G401.6 (cell line): ENCODE measurements at regions not wholly inside any gene's neighbourhood (a gene's known extent, or its start where the extent isn't known, plus 50 kb on each side); places are given as distances from the start of the nearest gene placed in this dataset.
"Not testable (repeated sequence)": the region's sequence is repeated elsewhere in the genome, so short reads cannot be mapped to it uniquely, and the experiment has no call there.

Source experiments
- FAIRE-seq: peaks from 2 replicates; lab custom pipeline; 2012; peaks lifted over from hg19 to GRCh38; lab: Jason Lieb, UNC

DNA sequence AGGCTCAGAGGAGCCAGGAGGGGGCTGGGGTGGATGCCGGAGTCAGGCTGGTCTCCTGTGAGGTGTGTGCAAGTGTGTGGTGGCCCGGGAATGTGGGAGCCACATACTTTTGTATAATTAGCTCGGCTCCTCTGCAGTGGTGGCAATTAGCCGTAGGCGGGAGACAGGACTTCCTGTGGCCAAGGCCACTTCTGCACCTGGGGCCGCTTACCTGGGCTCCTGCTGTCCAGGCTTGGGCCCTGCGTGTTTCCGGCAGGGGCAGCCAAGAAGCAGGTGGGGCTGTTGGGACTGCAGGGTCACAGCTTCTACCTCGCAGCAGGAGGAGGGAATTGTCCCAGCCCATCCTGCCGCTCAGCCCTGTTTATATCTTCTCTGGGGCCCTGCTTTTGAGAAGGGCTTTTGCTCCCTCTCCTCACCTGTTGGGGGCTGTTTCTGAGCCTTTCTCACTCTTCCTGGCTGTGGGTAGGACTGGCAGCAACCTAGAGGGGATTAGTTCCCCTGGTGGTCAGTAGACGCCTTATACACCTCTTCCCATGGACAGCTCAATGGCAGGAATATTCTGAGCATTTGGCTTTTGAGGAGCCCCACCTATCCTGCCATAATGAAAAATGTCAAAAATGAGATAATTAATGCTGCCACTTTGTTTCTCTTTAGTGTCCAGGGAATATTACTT is 145.4 kb upstream of the PITX1 start:
- FAIRE-seq: no peak

DNA sequence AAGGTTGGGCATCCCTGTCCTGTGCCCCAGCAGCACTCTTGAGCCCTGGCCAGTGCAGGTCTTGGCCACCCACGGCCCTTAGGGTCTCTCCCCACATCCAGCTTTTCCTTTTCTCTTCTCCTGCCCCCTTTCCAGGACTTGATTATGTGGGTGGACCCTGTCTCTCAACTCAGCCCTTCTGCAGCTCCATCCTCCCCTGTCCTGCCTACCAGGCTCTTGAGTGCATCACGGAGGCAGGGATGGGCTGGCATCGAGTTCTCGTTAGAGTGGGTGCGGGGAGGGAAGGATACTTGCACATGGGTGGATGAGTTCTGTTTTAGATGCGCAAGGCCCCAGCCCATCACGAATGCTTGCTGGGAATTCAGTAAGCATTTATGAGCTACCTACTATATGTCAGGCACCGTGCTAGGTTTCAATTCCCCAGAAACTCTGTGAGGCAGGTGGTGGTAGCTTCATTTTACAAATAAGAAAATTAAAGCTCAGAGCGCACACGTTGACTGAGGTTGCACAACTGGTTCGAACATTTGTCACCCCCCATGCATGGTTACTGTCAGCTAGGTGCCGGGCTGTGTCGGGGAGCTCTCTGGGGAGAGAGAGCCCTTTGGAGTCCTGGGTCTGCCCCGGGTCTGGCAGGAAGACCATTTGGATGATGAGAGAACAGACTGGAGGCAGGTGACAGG is 144.6 kb upstream of the PITX1 start:
- no peak for FAIRE-seq

DNA sequence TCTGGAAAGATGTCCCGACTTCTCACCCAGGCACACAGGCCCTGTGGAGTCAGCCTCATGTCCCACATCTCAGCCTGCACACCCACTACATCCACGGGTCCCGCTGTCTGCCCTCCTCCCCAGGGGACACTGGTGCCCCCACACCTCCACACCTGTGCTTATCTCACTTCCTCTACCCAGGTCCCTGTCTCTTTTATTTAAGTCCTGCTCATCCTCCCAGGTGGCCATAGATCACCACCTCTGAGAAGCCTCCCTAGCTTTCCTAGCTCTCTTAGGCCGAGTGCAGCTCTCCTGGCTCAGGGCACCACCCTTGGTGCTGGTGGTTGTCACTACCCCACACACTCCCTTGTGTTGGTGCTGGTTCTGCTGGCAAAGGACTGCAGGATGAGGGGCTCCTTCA is 143.6 kb upstream of the PITX1 start:
- FAIRE-seq: no peak

DNA sequence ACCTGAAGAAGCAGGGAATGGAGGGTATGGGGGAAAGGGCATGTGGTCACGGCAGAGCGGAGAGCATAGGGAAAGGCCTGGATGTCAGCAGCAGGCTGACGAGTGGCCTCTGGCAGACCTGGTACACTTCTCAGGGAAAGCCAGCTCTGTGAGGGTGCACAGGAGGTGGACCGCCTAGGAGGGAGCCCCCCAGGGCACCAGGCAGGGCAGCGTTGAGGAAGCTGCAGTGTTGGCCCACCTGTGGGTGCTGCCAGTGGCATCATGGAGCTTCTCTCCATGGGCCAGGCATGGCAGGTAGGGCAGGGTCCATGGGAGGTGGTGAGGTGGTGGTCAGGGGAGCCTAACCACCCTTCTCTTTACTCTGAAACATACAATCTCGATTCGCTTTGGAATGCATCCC is 143.0 kb upstream of the PITX1 start:
- no peak for FAIRE-seq

DNA sequence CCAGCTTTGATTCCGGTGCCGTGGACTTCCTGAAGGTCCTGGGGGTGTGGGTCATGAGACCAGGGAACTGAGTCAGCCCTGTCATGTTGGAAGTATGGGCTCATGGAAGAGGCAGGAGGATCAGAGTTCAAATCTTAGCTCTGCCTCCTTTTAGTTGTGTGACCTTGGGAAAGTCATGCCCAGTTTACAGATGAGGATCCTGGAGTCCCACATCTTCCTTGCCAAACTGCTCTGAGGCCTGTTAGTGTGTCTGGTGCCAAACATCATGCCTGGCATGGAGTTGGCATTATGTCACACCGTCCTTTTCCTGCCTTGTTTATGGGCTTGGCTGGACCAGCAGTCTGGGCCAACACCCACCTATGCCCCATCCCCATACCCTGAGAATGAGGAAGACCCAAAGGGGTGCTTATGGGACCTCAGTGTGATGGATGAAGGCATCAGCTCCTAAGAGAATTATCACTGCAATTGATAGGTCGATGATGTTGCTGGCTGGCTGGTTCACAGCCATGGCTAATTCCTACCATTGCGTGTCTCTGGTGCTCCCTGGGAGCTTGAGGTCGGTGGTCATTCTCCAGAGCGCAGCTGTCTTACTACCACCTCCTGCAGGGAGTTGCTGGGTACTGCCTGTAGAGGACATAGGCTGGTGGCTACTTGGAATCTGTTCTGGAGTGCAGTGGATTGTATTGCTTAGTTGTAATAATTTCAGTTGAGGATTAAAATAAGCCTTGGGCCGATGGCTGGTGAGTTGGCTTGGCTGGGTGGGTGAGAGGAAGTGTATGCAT is 140.5 kb upstream of the PITX1 start:
- no peak for FAIRE-seq

DNA sequence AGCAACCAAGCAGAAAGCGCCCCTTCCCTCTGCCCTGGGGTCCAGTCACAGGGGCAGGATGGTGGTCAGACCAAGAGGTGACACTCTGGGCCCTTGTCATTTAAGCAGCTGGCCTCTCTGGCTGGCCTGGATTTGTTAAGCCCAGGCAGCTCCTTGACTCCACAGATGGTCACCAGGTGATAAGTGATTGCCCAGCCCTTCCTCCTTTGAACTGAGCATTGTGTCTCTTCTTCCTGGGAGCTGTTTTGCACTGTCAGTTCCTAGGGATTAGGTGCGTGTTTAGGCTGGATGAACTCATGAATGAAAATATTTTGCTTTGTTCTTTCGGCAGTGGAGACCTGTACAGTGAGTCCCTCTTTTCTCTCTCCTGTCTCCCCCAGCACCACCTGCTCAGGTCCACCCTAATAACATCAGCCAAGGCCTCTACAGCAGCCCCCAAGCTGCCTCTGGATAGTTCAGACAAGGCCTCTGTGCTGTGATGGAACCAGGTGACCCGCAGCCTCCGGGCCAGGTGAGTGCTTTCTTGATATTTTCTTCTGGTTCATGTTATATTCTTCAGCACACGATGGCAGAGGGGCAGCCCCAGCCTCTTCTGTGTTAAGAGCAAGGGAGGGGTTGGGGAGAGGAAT is 139.7 kb upstream of the PITX1 start:
- FAIRE-seq: no peak

DNA sequence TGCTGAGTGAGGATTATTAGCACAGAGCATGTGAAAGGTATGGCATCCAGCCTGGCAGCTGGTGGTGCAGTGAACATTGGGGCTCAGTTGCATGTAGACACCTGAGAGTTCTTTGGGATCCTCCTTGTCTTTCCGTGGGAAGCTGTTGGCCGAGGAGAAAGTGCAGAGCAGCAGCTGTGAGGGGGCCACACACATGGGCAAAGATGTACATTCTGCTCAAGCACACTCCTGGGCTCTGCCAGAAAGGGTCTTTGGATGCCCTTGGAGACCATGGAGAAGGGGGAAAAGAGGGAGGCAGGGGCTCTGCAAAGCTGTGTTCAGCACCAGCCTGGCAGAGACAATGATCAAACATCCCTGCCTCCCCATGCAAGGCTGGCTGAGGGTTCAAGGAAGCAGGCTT is 138.7 kb upstream of the PITX1 start:
- no peak for FAIRE-seq

DNA sequence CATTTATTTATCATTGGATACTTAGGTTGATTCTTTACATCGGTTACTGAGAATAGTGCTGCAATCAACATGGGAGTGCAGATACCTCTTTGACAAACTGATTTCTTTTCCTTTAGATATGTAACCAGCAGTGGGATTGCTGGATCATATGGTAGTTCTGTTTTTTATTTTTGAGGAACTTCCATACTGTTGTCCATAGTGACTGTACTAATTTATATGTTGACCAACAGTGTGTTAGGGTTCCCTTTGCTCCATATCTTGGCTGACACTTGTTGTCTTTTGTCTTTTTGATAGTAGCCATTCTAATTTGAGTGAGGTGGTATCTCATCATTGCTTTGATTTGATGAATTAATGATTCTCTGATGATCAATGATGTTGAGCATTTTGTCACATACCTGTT is 137.3 kb upstream of the PITX1 start:
- FAIRE-seq: no peak

DNA sequence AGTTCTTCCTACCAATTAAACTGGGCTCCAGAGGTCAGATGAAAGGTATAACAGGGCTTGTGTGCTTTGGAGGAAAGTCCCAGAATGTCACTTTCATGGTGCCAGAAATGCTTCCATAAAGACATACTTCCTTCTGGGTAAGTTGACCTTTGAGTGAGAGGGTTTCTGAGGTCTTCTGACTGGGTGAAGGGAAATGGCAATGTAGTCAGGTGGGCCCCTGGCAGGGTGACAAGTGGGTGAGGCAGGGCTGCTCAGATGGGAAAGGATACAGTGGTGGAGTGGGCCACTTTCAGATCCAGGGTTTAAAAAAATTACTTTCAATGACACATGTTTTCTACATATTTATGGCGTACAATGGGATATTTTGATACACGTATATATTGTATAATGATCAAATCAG is 136.5 kb upstream of the PITX1 start:
- no peak for FAIRE-seq

DNA sequence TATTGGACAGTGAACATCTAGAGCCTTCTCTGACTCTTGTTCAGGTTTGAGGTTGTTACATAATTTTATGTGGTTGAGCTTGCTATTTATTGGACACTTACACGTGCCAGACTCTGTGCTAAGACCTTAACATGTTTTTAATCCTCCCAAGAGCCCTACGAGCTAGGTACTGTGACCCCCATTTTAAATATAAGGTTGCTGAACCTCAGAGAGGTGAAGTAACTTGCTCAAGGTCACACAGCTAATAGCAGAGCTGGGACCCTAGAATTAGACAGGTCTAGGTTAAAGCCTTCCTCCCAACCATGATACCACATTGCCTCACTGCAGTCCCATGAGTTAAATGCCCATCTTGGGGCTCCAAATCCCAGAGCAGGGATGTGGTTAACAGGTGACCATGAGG is 135.7 kb upstream of the PITX1 start:
- FAIRE-seq: no peak

DNA sequence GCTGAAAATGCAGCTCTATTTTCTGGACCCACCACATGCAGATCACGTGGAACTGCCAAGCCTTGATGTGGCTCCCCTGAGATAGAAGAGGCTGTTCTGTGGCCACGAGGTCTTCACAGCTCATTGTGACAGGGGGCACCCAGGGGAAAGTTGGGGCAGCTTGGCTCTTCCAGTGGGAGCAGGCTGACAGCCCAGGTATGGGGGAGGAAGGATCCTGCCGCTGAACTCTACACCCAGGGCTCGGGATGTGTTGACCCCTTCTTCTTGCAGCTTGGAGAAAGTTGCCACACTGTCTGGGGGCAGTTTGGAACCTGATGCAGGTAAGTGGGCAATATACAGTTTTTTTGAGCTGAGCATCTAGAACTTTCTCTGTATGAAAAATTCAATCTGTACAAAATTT is 133.6 kb upstream of the PITX1 start:
- FAIRE-seq: no peak

DNA sequence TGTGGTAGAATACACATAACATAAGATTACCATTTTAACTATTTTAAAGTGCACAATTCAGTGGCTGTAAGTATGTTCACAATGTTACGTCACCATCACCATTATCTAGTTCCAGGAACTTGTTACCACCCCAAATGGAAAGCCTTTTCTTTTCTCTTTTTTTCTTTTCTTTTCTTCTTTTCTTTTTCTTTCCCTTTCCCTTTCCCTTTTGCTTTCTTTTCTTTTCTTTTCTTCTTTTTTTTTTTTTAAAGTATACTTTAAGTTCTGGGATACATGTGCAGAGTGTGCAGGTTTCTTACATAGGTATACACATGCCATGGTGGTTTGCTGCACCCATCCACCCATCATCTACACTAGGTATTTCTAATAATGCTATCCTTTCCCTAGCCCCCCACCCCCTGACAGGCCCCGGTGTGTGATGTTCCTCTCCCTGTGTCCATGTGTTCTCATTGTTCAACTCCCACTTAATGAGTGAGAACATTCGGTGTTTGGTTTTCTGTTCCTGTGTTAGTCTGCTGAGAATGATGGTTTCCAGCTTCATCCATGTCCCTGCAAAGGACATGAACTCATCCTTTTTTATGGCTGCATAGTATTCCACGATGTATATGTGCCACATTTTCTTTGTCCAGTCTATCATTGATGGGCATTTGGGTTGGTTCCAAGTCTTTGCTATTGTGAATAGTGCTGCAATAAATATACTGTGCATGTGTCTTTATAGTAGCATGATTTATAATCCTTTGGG is 131.0 kb upstream of the PITX1 start:
- FAIRE-seq: not testable (repeated sequence)

DNA sequence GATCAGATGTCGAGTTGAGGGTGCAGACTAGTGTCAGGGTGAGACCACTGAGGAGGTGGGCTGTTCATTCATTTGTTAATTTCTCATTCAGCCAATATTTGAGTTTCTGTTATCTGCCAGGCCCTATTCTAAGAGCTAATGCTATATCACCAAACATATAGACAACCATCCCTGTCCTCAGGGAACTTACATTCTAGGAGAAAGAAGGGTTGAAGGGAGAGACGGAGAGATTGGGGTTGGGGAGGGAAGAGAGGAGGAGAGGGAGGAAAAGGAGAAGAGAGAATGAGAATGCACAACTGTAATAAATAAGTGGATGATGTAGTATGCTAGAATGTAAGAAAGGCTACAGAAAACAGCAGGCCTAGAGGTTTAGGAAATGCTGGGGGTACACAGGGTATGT is 129.9 kb upstream of the PITX1 start:
- no peak for FAIRE-seq

DNA sequence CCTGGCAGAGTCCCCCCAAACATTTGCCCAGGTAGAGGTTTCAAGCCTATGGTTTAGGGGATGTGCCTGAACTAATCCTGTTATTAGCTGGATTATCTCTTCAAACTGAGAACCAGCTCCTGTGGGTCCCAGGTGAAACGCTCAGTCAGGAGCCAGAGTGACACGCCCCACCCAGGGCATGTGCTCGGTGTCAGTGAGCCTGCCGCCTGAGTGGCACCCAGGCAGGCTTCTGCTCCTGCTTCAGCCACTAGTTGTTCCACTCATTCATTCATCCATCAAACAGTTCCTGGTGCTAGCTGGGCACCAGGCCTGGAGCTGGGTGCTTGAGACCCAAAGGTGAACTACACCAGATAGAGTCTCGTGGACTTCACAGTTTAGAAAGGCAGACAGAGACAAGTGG is 129.4 kb upstream of the PITX1 start:
- no peak for FAIRE-seq

DNA sequence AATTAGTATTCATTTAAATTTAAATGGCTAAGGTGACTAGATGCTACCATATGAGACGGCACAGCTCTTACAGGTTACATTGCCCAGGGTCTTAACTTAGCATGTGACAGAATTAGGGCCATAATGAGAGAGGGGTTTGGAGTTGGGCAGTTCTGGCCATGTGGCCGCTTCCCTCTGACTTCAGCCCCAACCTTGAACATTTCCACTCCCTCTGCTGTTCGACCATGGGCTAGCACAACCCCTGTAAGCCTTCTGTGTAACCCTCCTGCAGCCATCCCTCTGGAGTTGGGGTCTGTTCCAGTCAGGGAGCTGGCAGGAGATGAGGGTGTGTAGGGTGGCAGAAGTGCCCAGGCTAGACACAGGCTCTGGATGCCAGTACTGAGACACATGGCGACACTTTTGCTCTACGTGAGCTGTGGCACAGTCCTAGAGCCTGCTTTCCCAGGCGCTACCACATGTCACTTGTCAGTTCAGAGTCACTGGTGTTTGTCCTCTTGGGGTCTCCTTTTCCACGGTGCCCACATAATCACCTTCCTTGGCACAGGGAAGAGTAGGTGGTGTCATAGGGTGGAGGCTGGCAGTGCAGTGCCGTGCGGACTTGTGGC is 128.7 kb upstream of the PITX1 start:
- no peak for FAIRE-seq

DNA sequence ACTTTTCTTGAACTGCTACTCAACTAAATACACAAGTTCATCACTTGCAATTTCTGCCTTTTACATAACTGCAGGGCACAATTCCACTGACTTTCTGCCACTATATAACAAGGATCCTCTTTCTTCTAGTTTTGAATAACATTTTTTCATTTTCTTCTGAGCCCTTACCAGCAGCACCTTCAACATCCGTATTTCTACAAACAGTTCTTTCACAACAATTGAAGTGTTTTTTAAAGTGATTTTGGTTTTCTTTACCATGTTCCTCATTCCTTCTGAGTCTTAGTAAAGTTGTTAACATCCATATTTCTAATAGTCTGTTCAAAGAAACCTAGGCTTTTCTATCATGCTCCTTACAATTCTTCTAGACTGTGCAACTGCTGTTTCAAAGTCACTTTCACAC is 127.2 kb upstream of the PITX1 start:
- no peak for FAIRE-seq

DNA sequence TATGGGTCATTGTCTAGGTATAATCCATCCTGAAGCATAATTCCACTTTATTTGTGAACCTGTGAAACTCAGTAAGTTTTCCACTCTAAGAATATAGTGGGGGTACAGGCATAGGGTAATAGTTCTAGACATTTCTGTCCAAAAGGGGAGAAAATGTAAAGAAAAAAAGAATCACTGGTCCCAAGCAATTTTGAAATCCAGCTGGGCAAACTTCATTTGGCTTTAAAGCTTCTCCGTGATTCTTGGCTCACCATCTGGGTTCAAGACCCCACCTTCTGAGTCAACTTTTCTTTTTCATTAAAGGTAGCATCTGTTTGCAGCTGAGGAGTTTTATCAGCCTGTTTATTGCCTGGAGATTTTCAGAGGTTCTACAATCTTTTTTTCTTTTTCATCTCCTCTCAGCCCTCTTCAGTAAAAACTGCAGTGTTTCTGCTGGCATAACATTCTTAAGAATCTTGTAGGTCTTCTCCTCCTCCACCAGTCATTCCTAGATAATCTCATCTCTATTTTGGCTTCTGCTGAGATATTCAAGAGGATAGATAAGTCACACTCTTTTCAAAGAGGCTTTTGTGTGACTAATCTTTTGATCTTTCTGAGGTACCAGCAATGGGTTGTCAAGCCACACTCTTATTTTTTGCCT is 126.1 kb upstream of the PITX1 start:
- FAIRE-seq: no peak

DNA sequence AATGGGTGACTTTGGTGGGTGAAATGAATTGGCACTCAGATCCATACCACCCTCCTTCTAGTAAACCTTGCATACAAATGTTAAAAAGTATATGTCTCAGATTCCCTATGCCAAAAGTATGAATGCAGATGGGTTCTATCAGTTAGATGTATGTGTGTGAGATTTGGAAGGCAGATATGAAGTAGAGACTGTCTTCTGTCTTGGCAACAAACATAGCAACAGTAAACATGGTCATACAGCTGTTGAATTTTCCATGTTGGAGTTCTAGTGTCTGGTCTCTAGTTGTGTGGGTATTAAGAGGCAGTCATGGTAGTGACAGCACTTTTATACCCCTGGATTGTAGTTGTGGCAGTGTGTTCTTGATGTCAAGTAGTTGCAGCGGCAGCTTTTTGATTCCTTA is 125.6 kb upstream of the PITX1 start:
- no peak for FAIRE-seq

DNA sequence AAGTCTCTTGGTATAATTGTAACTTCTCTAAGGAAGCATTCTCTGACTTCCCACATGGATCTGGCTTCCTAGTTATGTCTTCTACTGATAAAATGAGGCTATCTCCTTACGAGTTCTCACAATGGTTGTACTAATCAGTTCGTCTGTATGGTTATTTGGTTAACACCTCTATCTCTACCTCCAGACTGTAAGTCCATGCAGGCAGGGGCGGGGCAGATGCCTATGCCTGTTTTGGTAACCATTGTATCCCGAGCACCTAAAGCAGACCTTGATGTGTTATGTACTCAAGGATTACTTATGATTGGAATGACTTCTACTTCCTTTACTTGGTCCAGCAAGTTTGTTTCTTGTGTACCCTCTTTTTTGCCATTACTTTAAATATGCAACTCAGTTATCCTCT is 125.0 kb upstream of the PITX1 start:
- FAIRE-seq: no peak

DNA sequence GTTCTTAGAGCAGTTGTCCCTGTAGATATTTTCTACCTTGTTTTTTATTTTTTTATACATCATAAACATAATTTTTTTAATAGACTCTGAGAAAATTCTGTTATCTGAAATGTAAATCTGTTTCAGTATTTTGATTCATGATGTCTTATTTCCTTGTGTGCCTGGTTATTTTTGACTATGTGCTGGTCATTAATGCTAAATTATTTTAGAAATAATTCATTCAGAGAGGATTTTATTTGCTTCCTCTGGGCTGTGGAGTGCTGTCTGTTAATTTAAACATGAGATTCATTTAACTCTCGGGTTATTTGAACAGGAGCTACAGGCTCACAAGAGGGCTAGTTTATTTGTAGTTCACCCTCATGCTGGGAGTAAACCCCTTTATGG is 124.3 kb upstream of the PITX1 start:
- FAIRE-seq: no peak
